ENCODE measurements at regions not wholly inside any gene's neighbourhood (a gene's known extent, or its start where the extent isn't known, plus 50 kb on each side); places are given as distances from the start of the nearest gene placed in this dataset.

DNA sequence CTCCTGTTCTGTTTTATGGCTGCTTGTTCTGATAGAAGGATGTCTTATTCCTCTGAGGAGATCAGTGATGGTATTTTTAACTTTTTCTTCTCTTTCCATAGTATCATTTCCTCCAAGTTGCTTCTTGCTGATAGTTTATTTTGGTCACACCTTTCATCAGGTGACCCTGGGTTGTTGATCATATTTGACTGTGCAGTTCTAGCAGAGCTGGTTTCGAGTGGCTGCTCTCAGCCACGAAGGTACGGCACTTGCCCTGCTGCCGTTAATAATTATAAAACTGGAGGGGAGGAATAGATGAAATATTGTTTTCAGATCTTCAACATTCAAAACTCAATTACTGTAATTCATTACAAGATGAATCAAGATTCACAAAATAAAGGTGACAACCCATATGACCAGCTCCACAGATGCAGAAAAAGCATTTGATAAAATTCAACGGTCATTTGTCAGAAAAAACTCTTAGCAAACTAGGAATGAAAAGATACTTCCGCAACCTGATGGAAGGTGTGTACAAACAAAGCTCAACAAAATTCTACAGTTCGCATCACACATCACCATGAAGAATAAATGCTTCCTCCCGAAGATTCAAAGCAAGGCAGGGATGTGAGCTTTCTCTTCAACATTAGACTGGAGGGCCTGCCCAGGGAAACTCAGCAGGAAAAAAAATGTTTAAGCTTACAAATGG, 59.2 kb upstream of the RTL6 start:
- no peaks in the 10 kb centered on the region for H3K36me3 ChIP-seq (ENCODE audit: control insufficient read depth in 2 of 2, extremely low read depth in 1 of 2, insufficient read depth in 2 of 2, low read length in 2 of 2)
- no peak for TF ChIP-seq JUN (IDR thresholded peaks at IDR 0.05; ENCODE audit: borderline replicate concordance, insufficient read depth, insufficient read length, low read depth)
- no peak for TF ChIP-seq EZH2 (IDR thresholded peaks at IDR 0.05; ENCODE audit: borderline replicate concordance, low read depth, low read length, severe bottlenecking)
- no peak for TF ChIP-seq FOS (IDR thresholded peaks at IDR 0.05; ENCODE audit: borderline replicate concordance, insufficient read depth, low read length)
- TF ChIP-seq MYC (IDR thresholded peaks at IDR 0.05; ENCODE audit: low read depth, low read length): no peak
- TF ChIP-seq POLR2AphosphoS5 (IDR thresholded peaks at IDR 0.05; ENCODE audit: insufficient read depth, low read depth, low read length): no peak
- TF ChIP-seq, protein P1, sequence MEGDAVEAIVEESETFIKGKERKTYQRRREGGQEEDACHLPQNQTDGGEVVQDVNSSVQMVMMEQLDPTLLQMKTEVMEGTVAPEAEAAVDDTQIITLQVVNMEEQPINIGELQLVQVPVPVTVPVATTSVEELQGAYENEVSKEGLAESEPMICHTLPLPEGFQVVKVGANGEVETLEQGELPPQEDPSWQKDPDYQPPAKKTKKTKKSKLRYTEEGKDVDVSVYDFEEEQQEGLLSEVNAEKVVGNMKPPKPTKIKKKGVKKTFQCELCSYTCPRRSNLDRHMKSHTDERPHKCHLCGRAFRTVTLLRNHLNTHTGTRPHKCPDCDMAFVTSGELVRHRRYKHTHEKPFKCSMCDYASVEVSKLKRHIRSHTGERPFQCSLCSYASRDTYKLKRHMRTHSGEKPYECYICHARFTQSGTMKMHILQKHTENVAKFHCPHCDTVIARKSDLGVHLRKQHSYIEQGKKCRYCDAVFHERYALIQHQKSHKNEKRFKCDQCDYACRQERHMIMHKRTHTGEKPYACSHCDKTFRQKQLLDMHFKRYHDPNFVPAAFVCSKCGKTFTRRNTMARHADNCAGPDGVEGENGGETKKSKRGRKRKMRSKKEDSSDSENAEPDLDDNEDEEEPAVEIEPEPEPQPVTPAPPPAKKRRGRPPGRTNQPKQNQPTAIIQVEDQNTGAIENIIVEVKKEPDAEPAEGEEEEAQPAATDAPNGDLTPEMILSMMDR (IDR thresholded peaks at IDR 0.05; ENCODE audit: extremely low read depth in 1 of 2, insufficient read depth in 1 of 2, low read depth in 1 of 2, low read length in 2 of 2): no peak
- no peak for TF ChIP-seq GATA2 (IDR thresholded peaks at IDR 0.05; ENCODE audit: insufficient read depth, insufficient read length, low read depth, low read length)
- no peak for TF ChIP-seq POLR2A (IDR thresholded peaks at IDR 0.05; ENCODE audit: low read depth, low read length)
- TF ChIP-seq, protein P2, sequence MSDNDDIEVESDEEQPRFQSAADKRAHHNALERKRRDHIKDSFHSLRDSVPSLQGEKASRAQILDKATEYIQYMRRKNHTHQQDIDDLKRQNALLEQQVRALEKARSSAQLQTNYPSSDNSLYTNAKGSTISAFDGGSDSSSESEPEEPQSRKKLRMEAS (IDR thresholded peaks at IDR 0.05; ENCODE audit: insufficient read depth, insufficient read length): no peak
- H3K9me1 ChIP-seq (replicated peaks; ENCODE audit: control insufficient read depth, extremely low read depth, insufficient read depth, low read length): no peaks in the 10 kb centered on the region
- H3K4me2 ChIP-seq (ENCODE audit: insufficient read depth, low read length): no peak overlapping the region
- no peak overlapping the region for H3K9ac ChIP-seq (replicated peaks; ENCODE audit: extremely low read depth, insufficient read depth, low read length)
- ChIA-PET CTCF (interaction anchor here (0.7 to 0.9 kb wide), 3 partner anchors 10 to 576 kb away, joined by 3 to 4 read pairs (median 3); no protein-coding TSS in a partner anchor), POLR2A (no interaction called here)
- intact Hi-C loops (cut with micrococcal nuclease): no loop called here
- dilution Hi-C loops (cut with MboI; ENCODE audit: extremely low pct_ligation_motif_present, low sequenced_read_pairs): no loop called here
- no peak overlapping the region for H3K27ac ChIP-seq (ENCODE audit: insufficient read depth, low read depth, low read length)
- DNase-seq (ENCODE audit: low read depth, low spot score) (no peak), FAIRE-seq (no peak)
- no peaks in the 10 kb centered on the region for H3K9me3 ChIP-seq (replicated peaks; ENCODE audit: control insufficient read depth, insufficient read depth, low read length)
- no peaks in the 10 kb centered on the region for H3K79me2 ChIP-seq (ENCODE audit: control insufficient read depth, insufficient read depth, low read length)
- BruUV-seq (replicated peaks): no TSS peak
- no peaks in the 10 kb centered on the region for H4K20me1 ChIP-seq (replicated peaks; ENCODE audit: control insufficient read depth, extremely low read depth, insufficient read depth, low read length)
- no peaks in the 10 kb centered on the region for H3K27me3 ChIP-seq (ENCODE audit: control insufficient read depth in 2 of 2, insufficient read depth in 2 of 2, low read length in 2 of 2)
- H2AFZ ChIP-seq (ENCODE audit: low read depth, low read length): no peak overlapping the region
- H3K4me3 ChIP-seq (replicated peaks in 1 of 3; ENCODE audit: insufficient read depth in 1 of 3, low read depth in 1 of 3, low read length in 3 of 3): no peak overlapping the region
- no peaks in the 10 kb centered on the region for H3K4me1 ChIP-seq (ENCODE audit: control insufficient read depth, extremely low read depth, insufficient read depth, low read length)

Data from endothelial cell of umbilical vein (primary cell).